Stimulated activated naive CD8-positive, alpha-beta T cell treated with anti-CD3 and anti-CD28 coated beads, Interleukin-15, Interleukin-2, amounts not matched to agents 100 U/mL and 50 U/mL, for 24 hours (primary cell): ENCODE measurements at regions not wholly inside any gene's neighbourhood (a gene's known extent, or its start where the extent isn't known, plus 50 kb on each side); places are given as distances from the start of the nearest gene placed in this dataset.
"Not testable (repeated sequence)": the region's sequence is repeated elsewhere in the genome, so short reads cannot be mapped to it uniquely, and the experiment has no call there.

Source experiments
- ATAC-seq: fragments of 150-1000 bp; cut with Tn5 transposase; one replicate; pipeline ENCODE4 v1.10.0; 2021
- DNase-seq: peaks from one replicate; pipeline ENCODE4 v3.0.0; 2021

DNA sequence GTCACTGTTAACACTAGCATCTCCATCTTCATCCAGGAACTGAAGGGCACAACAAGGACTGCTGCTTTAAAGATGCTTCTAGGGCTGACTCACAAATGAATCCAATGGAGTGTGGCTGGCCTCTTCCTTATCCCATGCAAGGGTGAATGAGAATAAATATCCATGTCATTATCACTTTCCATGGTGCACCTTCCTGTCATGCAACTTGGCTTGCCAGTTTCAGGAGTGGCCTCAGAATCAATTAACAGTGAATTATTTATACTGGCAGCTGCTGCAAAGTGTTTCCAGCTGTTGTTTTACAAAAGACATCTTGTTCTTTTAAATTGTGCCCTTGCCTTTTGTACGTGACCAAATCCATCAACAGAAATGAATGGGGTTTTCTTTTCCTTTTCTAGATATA lies 499.3 kb upstream of the TMEM132C start:
- no peak for DNase-seq
- ATAC-seq, result no peak

DNA sequence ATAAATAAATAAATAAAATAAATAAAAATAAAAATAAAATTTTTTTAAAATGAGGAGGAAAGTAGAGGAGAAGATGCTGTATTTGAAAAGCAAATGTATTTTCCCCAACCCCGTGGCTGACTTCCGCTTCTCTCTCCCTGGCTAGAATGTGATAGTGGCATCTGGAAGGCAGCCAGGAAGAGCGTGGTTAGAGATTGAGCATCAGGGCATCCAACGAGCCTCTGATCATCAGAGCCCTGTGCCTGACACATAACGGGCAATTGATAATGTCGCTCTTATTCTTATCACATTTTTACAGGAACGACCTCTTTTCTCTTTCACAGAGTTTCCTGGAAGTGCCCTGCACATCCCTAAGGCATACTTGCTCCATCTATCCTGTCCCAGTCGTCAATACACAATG lies 496.9 kb upstream of the TMEM132C start:
- no peak for DNase-seq
- no peak for ATAC-seq

DNA sequence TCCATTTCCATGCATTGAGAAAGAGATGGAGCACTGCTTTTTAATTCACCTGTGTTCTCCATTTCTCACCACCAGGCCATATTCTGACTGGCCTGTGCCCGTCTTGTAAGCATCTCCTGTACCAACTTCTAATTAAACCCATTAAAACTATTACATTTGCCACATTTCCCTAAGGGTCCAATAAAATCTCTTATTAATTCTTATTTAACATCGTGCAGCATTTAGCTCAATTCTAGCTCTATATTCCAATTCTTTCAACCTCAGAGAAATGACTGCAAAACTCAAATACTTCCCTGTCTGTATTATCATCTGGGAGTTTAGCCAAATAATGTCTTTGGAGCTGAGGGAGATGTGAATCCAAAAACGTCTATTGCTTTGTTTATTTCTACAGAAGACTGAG lies 495.4 kb upstream of the TMEM132C start:
- no peak for DNase-seq
- no peak for ATAC-seq

DNA sequence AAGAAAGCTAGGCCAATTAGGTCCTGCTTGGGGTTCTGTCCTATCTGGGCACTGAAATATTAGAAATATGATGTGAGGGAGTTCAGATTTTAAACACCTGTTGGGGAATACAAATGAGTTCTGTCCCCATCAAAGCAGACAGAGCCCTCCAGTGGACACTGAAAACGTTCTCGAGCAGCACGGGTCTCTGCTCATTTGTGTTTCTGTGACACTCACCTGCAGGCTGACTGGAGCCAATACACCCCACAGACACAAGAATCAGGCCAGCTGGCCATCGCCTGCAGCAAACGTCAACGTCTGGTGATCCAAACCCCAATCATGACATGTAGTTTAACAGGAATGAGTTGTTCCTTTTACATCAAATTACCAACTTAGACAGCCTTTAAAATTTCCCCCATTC lies 493.4 kb upstream of the TMEM132C start:
- DNase-seq (no peak), ATAC-seq (no peak)

DNA sequence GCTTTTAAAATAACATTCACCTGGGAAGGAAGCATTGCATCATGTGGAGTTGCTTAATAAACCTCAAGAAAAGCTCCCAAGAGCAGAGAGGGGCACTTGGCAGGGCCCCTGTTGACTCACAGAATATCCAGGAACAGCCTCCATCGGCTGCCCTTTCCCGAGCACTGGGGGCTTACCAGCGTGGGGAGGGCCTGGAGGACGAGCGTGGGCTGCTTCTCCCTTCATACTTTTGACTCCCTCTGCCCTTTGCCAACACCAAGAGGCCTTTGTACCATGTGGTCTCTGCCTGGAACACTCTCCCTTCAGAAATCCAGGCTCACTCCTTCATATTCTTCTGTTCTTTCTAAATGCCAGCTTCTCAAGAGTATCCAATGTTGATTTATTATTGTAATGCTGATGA lies 492.1 kb upstream of the TMEM132C start:
- ATAC-seq (no peak), DNase-seq (no peak)

GRCh38 chr12:127779301-127780045 lies 487.5 kb upstream of the TMEM132C start:
- DNase-seq (no peak), ATAC-seq (no peak)

DNA sequence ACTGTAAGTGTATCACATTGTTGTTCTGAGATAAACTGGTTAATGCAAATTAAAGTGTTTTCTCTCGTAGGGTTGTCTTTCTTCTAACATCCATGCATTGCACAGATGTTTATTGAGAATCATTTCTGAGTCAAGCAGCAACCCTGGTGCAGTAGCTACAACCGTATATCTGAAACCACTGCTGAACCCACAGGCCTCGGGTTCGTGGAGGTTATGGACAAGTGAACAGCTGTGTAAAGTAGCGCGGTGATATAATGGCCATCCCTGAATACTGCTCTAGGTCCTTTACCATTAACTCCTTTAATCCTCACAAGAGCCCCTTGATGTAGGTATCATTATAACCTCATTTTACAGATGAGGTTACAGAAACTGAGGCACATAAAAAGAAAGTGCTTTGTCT lies 486.1 kb upstream of the TMEM132C start:
- ATAC-seq (no peak), DNase-seq (no peak)

- ATAC-seq (no peak), DNase-seq (no peak)
Observed at GRCh38 chr12:127781336-127781735, 485.6 kb upstream of the TMEM132C start.

DNA sequence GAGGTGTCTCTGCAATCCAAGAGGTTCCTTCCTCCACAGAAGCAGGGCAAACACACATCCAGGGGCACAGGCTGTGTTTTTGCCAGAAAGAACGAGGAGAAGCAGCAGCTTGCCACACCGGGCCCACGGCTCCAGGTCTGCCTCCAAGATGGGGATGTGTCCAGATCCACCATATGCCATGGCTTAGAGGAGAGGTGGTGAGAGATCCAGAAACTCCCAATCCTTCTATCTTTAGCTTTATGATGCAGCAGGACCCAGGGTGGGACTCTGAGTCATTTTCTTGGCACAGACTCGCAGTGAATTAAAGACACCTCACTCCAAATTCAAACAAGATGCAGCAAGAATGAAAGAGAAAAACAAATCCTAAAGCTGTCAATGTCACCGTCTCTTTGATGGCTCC lies 481.4 kb upstream of the TMEM132C start:
- no peak for DNase-seq

DNA sequence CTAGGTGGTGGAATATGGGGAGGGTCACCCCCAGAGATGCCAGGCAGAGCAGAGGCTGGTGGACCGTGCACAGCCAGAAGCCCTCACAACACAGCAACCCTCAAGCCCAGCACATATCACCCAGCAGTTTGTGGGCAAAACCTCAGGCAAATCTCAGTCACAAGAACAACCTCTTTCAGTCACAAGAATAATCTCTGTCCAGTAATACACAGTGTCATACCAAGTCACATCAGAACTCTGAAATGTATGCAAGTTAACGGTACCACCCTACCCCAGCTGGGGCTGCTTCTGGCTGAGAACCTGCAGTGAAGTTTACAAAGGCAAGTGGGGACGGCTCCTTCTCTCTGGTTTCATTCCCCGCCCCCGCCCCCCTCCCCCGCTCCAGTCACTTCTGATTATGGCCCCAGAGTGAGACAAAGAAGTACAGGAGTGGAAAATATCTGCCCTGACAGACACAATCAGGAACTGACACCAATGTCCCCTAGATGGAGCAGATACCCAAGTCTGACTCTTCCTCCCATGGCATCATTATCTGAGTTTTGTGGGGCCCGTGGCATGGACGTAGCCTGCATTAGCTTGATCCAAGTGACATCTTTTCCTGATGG lies 480.9 kb upstream of the TMEM132C start:
- ATAC-seq (no peak), DNase-seq (no peak)

More for the DNA sequence above, 481.4 kb upstream of the TMEM132C start:
- no peak for ATAC-seq

DNA sequence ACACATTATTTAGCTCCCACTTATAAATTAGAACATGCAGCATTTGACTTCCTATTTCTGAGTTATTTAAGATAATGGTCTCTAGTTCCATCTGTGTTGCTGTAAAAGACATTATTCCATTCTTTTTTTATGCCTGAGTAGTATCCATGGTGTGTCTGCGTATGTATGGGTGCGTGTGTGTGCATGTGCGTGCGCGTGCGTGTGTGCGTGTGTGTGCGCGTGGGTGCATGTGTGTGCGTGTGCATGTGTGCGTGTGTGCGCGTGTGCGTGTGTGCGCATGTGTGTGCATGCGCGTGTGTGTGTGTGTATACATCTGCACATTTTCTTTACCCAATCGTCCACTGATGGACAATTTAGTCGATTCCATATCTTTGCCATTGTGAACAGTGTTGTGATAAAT lies 479.4 kb upstream of the TMEM132C start:
- no peak for ATAC-seq
- no peak for DNase-seq

DNA sequence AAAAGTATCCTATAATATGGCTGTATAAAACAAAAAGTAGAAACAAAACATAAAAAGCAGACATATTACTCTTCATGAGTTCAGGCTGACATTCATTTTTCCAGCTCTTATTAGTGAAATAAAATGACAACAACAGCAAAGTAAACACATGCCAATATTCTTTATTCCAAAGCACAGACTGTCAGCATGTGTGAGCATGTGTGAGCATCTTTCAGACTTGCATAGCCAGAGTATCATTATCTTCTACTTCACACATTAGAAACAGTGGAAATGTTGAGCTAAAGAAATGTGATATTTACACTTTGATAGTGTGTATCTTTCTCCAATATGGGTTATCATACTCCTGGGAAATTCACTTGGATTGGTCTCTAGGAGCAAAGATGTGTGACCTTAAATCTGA lies 476.6 kb upstream of the TMEM132C start:
- DNase-seq (no peak), ATAC-seq (no peak)

- ATAC-seq, result no peak
Observed at GRCh38 chr12:127791217-127791616, 475.8 kb upstream of the TMEM132C start.

DNA sequence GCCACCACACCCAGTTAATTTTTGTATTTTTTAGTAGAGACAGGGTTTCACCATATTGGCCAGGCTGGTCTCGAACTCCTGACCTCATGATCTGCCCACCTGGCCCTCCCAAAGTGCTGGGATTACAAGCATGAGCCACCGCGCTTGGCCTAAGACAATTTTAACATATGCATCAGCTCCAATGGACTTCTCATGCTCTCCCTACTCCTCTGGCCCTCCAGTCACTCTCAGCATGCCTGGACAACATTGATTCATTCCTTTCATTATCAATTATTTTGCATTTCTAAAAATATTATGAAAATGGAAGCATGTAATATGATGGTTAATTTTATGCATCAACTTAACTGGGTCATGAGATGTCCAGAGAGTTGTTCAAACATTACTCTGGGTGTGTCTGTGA lies 469.1 kb upstream of the TMEM132C start:
- no peak for ATAC-seq
- no peak for DNase-seq

More at GRCh38 chr12:127791217-127791616, 475.8 kb upstream of the TMEM132C start:
- no peak for DNase-seq

DNA sequence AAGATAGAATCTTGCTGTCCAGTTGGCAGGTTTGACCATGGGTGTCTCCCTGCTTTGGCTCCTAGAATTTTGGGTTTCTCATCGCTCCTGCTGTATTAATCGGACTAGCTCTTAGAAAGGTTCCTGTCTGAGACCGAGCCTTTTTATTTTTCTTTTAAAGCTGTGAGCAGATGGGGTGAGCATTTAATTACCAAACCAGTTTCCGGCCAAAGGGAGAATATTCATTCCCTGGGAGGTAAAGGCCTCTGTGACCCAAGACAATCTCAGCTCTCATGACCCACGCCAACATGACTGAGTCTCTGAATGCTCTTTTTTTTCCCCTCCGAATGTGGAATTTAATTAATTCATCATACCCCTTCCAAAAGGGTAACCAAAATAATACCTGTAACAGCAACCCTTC lies 464.7 kb upstream of the TMEM132C start:
- ATAC-seq, result no peak
- no peak for DNase-seq

- ATAC-seq, result no peak
- no peak for DNase-seq
Observed at GRCh38 chr12:127803545-127803944, 463.4 kb upstream of the TMEM132C start.

- no peak for ATAC-seq
- no peak for DNase-seq
Observed at GRCh38 chr12:127809275-127809674, 457.7 kb upstream of the TMEM132C start.

DNA sequence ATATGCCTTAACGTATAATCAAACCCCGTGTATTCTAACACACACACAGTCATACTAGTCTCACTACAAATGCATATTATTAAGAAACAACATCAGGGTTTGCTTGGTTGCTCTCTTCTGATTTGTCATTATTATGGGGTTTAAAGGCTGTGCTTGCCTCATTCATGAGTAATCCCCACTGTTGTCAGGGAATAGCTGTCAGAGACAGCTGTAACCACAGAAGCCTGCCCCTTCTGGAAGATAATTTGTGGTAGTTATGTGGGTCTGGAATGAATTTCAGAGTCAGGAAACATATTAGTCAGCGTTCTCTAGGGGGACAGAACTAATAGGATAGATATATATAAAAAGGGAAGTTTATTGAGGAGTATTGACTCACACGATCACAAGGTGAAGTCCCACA lies 456.9 kb upstream of the TMEM132C start:
- ATAC-seq (no peak), DNase-seq (no peak)

DNA sequence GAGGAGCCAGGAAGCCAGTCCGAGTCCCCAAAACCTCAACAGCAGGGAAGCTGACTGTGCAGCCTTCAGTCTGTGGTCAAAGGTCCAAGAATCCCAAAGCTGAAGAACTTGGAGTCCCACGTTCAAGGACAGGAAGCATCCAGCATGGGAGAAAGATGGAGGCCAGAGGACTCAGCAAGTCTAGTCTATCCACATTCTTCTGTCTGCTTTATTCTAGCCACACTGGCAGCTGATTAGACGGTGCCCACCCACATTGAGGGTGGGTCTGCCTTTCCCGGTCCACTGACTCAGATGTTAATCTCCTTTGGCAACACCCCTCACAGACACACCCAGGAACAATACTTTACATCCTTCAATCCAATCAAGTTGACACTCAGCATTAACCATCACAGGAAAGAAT lies 456.5 kb upstream of the TMEM132C start:
- ATAC-seq, DNase-seq: not testable (repeated sequence)

- DNase-seq (no peak), ATAC-seq (no peak)
Observed at GRCh38 chr12:127811988-127812387, 455.0 kb upstream of the TMEM132C start.

GRCh38 chr12:127813147-127813546 lies 453.8 kb upstream of the TMEM132C start:
- no peak for ATAC-seq
- no peak for DNase-seq

DNA sequence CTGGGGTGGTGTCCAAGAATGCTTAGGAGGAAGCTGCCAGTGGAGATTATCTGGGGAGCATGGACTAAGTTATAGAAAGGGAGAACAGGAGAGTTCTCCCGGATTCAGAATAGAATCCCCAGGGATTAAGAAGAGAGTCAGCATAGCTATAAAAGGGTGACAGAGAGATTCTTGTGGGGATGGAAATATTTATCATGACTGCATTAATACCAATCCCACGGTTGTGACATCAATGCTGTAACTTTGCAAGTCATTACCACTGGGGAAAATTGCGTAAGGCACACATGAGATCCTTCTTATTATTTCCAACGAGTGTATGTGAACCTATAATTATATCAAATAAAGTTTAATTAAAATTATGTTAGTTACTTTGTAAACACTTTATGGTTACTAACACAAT lies 447.9 kb upstream of the TMEM132C start:
- ATAC-seq (no peak), DNase-seq (no peak)

GRCh38 chr12:127820271-127820670 lies 446.7 kb upstream of the TMEM132C start:
- DNase-seq (no peak), ATAC-seq (no peak)

GRCh38 chr12:127820846-127821245 lies 446.1 kb upstream of the TMEM132C start:
- DNase-seq, result no peak
- ATAC-seq, result no peak
